ENCODE measurements at regions not wholly inside any gene's neighbourhood (a gene's known extent, or its start where the extent isn't known, plus 50 kb on each side); places are given as distances from the start of the nearest gene placed in this dataset.
A peak's percentile ranks its signal among the peaks of the same experiment; 100 is the strongest.
"Not testable (repeated sequence)": the region's sequence is repeated elsewhere in the genome, so short reads cannot be mapped to it uniquely, and the experiment has no call there.

- no peak for DNase-seq (ENCODE audit: low read depth in 4 of 4, low spot score in 3 of 4)
Observed at GRCh38 chr12:59407799-59408198, 188.0 kb upstream of the SLC16A7 start.

GRCh38 chr12:59405992-59406391 is 189.8 kb upstream of the SLC16A7 start:
- no peak for DNase-seq (ENCODE audit: low read depth in 4 of 4, low spot score in 3 of 4)

DNA sequence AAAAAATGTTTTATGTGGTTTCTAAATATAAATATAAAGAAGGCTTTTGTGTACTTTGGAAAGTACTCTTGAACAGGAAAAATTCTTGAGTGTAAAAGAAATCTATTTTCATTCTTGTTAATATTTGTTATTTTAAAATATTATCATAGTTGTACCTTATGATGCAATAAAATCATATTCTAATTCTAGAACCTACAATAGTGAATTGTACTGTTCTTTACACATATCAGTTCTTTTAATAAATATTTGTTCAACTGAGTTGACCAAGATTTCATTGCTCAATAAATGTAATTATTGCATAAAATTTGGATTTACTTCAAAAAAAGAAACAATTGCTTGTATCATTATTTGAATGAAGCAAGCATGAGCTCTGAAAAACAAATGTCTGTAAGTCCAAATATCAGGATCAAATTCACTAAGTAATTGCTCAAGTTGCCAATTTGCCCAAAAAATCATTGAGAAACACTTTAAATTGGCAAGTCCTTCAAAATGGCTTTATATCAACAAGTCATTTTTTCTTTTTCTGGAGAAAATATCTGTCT is 191.6 kb upstream of the SLC16A7 start:
- no peak for DNase-seq (ENCODE audit: low read depth in 4 of 4, low spot score in 3 of 4)

DNA sequence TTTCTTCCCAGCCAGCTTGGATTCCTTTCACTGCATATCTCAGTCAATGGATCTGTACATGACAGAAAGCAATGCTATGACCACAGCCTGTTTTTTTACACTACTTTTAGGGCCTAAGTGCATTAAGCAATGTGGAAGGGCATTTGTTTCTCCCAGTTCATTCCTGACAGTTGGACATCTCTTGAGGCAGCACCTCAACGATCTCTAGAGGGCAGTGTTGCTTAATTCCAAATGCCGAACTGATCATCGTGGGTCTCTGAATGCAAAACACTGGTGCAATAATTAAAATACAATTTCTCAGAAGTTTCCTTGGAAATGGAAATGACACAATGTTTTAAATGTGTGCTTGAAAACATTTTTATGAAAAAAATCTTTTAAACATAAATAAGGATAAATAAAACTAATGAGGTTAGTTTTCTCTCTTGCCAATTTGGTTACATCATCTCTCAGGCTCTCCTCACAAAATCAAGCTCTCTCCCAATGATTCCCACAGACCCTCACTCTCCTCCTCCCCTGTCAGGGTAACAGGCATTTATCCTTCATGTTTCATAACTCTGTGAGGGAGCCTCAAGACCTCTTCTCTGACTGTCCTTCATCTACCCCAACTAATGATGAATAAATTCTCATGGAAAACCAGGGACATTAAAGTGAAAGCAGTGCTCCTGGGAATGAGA is 192.4 kb upstream of the SLC16A7 start:
- peak; percentile 23 to 43 (median 36) for DNase-seq (ENCODE audit: low read depth in 4 of 4, low spot score in 3 of 4)

DNA sequence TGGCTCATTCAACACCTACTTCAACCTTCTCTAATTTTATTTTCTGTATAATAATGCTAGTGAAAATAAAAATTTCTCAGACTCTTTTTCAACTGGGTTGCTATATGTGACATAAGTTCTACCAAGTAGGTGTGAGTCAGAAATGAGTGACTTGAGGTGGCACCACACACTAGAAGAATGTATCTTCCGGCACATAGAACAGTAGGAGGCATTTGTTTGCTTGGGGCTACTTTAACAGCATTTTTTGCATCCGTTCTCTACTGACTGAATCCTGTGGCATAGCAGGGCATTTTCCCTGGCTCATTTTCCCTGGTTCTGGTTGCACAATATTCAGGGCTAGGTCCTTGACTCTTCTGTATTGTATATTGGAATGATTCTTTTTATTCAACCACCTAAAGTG is 194.0 kb upstream of the SLC16A7 start:
- no peak for DNase-seq (ENCODE audit: low read depth in 4 of 4, low spot score in 3 of 4)

DNA sequence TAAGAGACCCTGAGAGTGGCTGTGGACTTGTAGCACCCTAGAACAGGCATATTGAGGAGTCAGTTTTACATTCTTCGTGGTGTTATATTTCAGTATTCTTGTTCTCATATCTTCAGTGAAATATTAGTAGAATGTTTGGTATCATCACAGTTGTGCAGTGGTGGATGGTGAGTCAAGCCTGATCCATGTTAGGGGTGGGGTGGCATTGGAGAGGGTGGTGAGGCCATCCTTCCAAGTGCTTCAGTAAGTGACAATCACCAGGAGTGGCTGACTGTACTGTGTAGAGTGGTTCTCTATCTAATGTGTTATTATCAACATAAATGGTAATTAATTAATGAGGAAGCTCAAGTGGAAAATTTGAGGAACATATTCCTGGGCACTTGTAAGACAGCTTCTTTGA is 197.7 kb upstream of the SLC16A7 start:
- no peak for DNase-seq (ENCODE audit: low read depth in 4 of 4, low spot score in 3 of 4)

DNA sequence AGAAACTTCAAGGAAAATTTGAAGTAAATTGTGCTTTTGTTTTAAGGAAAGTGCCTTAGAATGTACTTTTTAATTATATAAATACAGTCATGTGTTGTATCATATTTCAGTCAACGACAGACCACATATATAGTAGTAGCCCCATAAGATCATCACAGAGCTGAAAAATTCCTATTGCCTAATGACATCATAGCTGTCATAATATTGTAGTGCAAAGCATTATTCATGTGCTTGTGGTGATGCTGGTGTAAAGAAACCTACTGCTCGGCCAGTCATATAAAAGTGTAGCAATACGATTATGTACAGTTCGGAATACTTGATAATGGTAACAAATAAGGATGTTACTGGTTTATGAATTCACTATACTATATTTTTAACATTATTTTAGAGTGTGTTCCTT is 198.9 kb upstream of the SLC16A7 start:
- no peak for DNase-seq (ENCODE audit: low read depth in 4 of 4, low spot score in 3 of 4)

- no peak for DNase-seq (ENCODE audit: low read depth in 4 of 4, low spot score in 3 of 4)
Observed at GRCh38 chr12:59396519-59396918, 199.3 kb upstream of the SLC16A7 start.

- not testable (repeated sequence) for DNase-seq (ENCODE audit: low read depth in 4 of 4, low spot score in 3 of 4)
Observed at GRCh38 chr12:59395310-59395709, 200.5 kb upstream of the SLC16A7 start.

GRCh38 chr12:59393506-59393905 is 202.3 kb upstream of the SLC16A7 start:
- DNase-seq (ENCODE audit: low read depth in 4 of 4, low spot score in 3 of 4), result no peak

DNA sequence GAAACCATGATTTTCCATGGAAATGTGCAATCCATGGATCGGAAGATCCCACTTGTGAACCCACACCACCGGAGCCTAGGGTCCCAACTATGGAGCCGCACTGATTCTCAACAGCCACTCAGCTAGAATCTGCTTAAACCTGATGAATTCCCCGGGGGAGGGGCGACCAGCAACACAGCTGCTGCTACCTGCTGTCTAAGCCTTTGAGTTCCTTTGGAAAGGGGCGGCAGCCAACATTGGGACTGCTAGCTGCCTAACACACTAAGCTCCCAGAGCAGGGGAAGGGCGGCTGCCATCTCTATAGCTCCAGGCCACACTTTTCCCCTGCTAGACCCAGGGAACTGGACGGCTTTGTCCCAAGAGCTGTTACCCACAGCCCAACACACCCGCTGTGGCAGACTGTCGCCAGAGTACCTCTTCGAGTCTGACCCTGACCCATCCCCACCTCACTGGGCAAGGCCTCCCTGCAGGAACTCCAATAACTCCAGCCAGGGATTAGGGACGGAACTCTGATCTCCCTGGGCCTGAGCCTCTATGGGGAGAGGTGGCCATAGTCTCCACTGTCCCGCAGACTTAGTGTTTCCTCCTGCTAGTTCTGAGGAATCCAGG is 205.8 kb upstream of the SLC16A7 start:
- DNase-seq (ENCODE audit: low read depth in 4 of 4, low spot score in 3 of 4), result no peak

- DNase-seq (ENCODE audit: low read depth in 4 of 4, low spot score in 3 of 4), result no peak
Observed at GRCh38 chr12:59388694-59389093, 207.1 kb upstream of the SLC16A7 start.

- no peak for DNase-seq (ENCODE audit: low read depth in 4 of 4, low spot score in 3 of 4)
Observed at GRCh38 chr12:59388176-59388575, 207.7 kb upstream of the SLC16A7 start.

GRCh38 chr12:59386236-59386635 is 209.6 kb upstream of the SLC16A7 start:
- no peak for DNase-seq (ENCODE audit: low read depth in 4 of 4, low spot score in 3 of 4)

GRCh38 chr12:59383079-59383822 is 212.6 kb upstream of the SLC16A7 start:
- no peak for DNase-seq (ENCODE audit: low read depth in 4 of 4, low spot score in 3 of 4)

GRCh38 chr12:59382282-59383078 is 213.3 kb upstream of the SLC16A7 start:
- no peak for DNase-seq (ENCODE audit: low read depth in 4 of 4, low spot score in 3 of 4)

GRCh38 chr12:59381106-59381505 is 214.7 kb upstream of the SLC16A7 start:
- no peak for DNase-seq (ENCODE audit: low read depth in 4 of 4, low spot score in 3 of 4)

DNA sequence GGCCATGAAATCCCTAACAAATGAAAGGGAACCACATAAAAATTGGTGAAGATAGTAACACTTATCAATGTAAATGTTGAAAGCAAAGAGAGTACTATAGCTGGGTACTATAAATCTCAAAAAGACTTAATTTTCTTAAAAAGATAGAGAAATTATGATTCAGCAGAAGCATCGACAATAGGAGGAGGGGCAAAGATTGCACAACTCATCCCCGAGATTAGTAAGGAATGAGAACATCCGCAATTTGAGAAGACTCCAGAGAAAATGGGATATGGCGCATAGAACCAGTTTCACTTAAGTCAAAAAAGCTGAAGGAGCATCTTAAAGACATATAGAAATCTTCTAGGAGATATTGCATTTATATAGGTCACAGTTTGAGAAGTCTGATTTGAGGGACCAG is 220.2 kb upstream of the SLC16A7 start:
- DNase-seq (ENCODE audit: low read depth in 4 of 4, low spot score in 3 of 4), result no peak

DNA sequence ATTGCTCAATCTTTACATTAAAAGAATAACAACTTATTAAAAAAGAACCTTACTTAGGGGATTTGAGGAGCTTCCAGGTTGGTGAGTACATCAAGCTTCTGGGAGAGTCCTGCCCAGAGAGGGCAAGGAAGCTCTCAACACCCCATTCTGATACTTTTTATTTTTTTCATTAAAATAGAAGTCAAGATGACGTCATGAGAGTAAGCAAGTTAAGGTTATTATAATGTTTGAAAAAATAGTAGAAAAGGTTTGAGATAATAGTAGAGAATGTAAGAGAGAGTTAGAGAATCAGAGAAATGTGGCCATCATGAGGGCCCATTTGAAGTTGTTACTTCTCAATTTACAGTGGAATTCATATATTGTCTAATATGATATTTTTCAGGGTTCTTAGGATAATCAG is 221.0 kb upstream of the SLC16A7 start:
- DNase-seq (ENCODE audit: low read depth in 4 of 4, low spot score in 3 of 4), result no peak

DNA sequence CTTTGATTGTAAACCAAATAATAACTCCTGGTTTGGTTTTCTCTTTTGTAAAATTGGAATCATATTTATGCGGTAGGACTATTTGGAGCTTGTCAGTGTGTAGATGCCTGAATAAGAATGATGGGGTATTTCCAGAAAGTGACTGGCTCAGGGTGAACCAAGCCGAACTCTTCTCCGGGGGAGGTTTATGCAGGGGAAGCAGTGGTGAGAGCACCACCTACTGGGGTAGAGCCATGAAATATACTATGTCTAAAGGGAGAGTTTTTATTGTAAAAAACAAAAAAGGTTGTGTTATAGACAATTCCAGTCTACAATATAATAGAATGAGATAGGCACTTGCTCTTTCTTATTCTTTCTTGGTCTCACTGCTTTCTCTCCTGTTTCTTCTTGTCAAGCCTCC is 222.9 kb upstream of the SLC16A7 start:
- no peak for DNase-seq (ENCODE audit: low read depth in 4 of 4, low spot score in 3 of 4)

DNA sequence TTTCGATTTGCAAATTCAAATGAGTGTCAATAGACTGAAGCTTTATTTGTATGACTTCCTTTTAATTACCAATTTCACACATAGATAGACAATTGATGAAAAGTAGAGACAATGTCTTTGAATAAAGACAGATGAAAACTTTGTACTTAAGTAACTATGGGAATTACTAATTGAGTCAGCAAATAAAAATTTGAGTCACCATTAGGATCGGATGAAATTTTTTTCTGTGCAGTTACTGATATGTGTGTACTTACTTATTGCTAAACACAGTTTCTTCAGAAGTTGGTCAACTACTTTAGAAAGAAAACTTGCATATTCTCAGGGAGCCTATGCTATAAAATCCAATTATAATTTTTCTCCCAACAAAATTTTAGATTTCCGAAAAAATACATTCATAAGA is 224.9 kb upstream of the SLC16A7 start:
- DNase-seq (ENCODE audit: low read depth in 4 of 4, low spot score in 3 of 4), result no peak

Data from right renal pelvis (tissue), 4 donors.